Midbrain (tissue), 1 donor: ENCODE measurements at regions not wholly inside any gene's neighbourhood (a gene's known extent, or its start where the extent isn't known, plus 50 kb on each side); places are given as distances from the start of the nearest gene placed in this dataset.
A peak's percentile ranks its signal among the peaks of the same experiment; 100 is the strongest.
"Not testable (repeated sequence)": the region's sequence is repeated elsewhere in the genome, so short reads cannot be mapped to it uniquely, and the experiment has no call there.

Experiments used
- DNase-seq: peaks from one replicate; lab custom pipeline; 2025; lab: John Stamatoyannopoulos, UW

- DNase-seq, result no peak
These were observed 71.1 kb downstream of the TRAM1L1 start for GRCh38 chr4:117014236-117014635.

GRCh38 chr4:117010671-117011070, 74.7 kb downstream of the TRAM1L1 start:
- no peak for DNase-seq

GRCh38 chr4:117001077-117001476, 84.3 kb downstream of the TRAM1L1 start:
- no peak for DNase-seq

GRCh38 chr4:116982656-116983055, 102.7 kb downstream of the TRAM1L1 start:
- no peak for DNase-seq

- DNase-seq, result not testable (repeated sequence)
These were observed 104.9 kb downstream of the TRAM1L1 start for GRCh38 chr4:116980436-116980835.

GRCh38 chr4:116959045-116959444, 126.3 kb downstream of the TRAM1L1 start:
- no peak for DNase-seq

GRCh38 chr4:116953947-116954346, 131.4 kb downstream of the TRAM1L1 start:
- no peak for DNase-seq

- DNase-seq, result no peak
These were observed 132.7 kb downstream of the TRAM1L1 start for GRCh38 chr4:116952530-116953136.

GRCh38 chr4:116949856-116950255, 135.5 kb downstream of the TRAM1L1 start:
- DNase-seq, result no peak

GRCh38 chr4:116942315-116942714, 143.1 kb downstream of the TRAM1L1 start:
- DNase-seq, result no peak

- DNase-seq, result no peak
These were observed 155.0 kb downstream of the TRAM1L1 start for GRCh38 chr4:116930329-116930728.

- no peak for DNase-seq
These were observed 158.6 kb downstream of the TRAM1L1 start for GRCh38 chr4:116926631-116927295.

GRCh38 chr4:116925900-116926457, 159.4 kb downstream of the TRAM1L1 start:
- no peak for DNase-seq

- DNase-seq, result no peak
These were observed 162.0 kb downstream of the TRAM1L1 start for GRCh38 chr4:116923389-116923788.

GRCh38 chr4:116913451-116913850, 171.9 kb downstream of the TRAM1L1 start:
- DNase-seq, result peak; percentile 26

- DNase-seq, result no peak
These were observed 178.6 kb downstream of the TRAM1L1 start for GRCh38 chr4:116906758-116907157.

- DNase-seq, result no peak
These were observed 185.8 kb downstream of the TRAM1L1 start for GRCh38 chr4:116899561-116899960.

- no peak for DNase-seq
These were observed 199.8 kb downstream of the TRAM1L1 start for GRCh38 chr4:116885579-116885978.

GRCh38 chr4:116882503-116882902, 202.9 kb downstream of the TRAM1L1 start:
- no peak for DNase-seq

- no peak for DNase-seq
These were observed 204.3 kb downstream of the TRAM1L1 start for GRCh38 chr4:116881077-116881476.

- no peak for DNase-seq
These were observed 204.8 kb downstream of the TRAM1L1 start for GRCh38 chr4:116880625-116881024.

- DNase-seq, result no peak
These were observed 207.1 kb downstream of the TRAM1L1 start for GRCh38 chr4:116878280-116878679.

- no peak for DNase-seq
These were observed 208.3 kb downstream of the TRAM1L1 start for GRCh38 chr4:116877069-116877468.

GRCh38 chr4:116872941-116873340, 212.4 kb downstream of the TRAM1L1 start:
- DNase-seq, result no peak
